ENCODE measurements at regions not wholly inside any gene's neighbourhood (a gene's known extent, or its start where the extent isn't known, plus 50 kb on each side); places are given as distances from the start of the nearest gene placed in this dataset.

DNA sequence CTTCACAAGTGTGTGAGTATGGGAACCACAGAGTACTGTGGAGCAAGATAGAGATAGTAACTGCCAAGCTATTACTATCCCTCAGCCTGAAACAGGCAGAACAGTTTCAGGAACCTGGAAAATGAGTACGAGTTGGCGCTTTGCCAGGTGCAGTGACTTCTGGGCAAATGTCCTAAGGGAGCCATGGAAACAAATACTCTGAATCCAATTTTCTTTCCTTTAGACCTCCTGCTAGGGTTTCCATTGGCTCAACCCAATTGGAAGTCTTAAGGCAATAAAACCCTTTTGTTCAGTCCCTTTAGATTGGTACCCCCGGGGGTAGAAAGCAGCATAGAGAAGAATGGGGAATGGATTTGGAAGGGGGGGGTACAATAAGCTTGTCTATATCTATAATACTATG lies 205.0 kb upstream of the EPHA7 start:
- no peaks in the 10 kb centered on the region for H3K9me3 ChIP-seq
- intact Hi-C loops (cut with DNase I; ENCODE audit: low total_unique reads), result no loop called here
- no peaks in the 10 kb centered on the region for H3K36me3 ChIP-seq
- no peak for DNase-seq
- no peak overlapping the region for H3K27ac ChIP-seq
- H3K27me3 ChIP-seq, result no peaks in the 10 kb centered on the region
- no peaks in the 10 kb centered on the region for H3K4me1 ChIP-seq
- TF ChIP-seq CTCF (IDR thresholded peaks at IDR 0.05), result no peak
- no peak overlapping the region for H3K4me3 ChIP-seq

DNA sequence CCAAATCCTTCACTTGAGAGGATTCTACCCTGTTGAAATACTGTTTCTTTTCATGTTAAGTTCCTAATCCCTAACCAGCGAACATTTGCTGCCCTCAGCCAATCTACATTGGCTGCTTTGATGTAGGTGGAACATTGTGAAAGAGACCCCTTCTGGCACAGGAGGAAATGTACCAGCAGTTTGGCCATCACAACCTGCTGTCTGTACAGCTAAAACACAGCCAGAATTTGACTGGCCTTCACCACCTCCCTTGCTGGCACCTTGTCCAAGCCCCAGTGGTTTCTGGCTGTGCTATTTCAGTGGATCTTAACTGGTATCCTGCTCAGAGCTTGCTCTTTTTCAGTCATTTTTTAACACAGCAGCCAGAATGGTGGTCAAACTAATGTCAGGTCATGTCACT lies 202.1 kb upstream of the EPHA7 start:
- Histone ChIP-seq H3K9me3 (no peaks in the 10 kb centered on the region), H3K4me1 (no peaks in the 10 kb centered on the region), H3K27ac (no peak overlapping the region), H3K36me3 (no peaks in the 10 kb centered on the region), H3K4me3 (no peak overlapping the region), H3K27me3 (no peaks in the 10 kb centered on the region)
- intact Hi-C loops (cut with DNase I; ENCODE audit: low total_unique reads), result no loop called here
- no peak for TF ChIP-seq CTCF (IDR thresholded peaks at IDR 0.05)
- DNase-seq, result no peak

DNA sequence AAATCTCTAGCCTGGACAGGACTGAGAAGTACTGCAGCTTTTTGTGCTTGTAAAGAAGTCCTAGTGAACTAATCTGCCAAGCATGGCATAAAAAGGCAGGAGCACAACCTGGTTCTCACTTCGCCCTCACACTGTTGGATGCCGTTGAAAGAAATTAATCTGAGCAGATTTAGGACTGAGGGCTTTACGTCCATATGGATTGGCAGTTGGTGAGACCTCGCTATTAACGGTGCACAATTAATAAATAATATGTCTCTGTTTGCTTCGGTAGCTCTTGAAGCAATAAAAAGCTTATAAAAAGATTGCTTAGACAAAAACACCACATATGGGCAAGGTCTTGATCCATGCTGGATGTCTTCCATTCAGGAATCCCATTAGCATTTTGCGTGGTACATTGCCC lies 185.6 kb upstream of the EPHA7 start:
- no peak for TF ChIP-seq CTCF (IDR thresholded peaks at IDR 0.05)
- no peaks in the 10 kb centered on the region for H3K27me3 ChIP-seq
- H3K27ac ChIP-seq, result no peak overlapping the region
- H3K4me1 ChIP-seq, result no peaks in the 10 kb centered on the region
- H3K36me3 ChIP-seq, result no peaks in the 10 kb centered on the region
- intact Hi-C loops (cut with DNase I; ENCODE audit: low total_unique reads), result no loop called here
- H3K9me3 ChIP-seq, result no peaks in the 10 kb centered on the region
- DNase-seq, result no peak
- no peak overlapping the region for H3K4me3 ChIP-seq

DNA sequence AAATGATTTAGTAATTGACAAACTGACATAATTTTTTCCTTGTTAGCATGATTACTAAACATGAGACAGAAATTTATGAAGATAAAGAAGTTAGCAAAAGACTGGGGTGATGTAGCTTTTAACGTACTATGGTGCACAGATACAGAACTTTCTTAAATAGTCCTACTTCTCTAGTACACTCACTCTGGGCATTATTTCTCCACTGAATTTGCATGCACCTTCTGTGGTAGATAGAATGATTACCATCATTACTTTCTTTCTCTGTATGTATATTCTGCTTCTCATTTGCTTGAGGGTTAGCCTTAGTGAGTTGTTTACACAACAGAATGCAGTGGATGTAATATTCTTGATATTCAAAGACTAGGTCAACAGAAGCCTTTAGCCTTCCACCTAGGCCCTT lies 173.1 kb upstream of the EPHA7 start:
- intact Hi-C loops (cut with DNase I; ENCODE audit: low total_unique reads), result no loop called here
- Histone ChIP-seq H3K4me3 (no peak overlapping the region), H3K9me3 (no peaks in the 10 kb centered on the region), H3K36me3 (no peaks in the 10 kb centered on the region), H3K4me1 (no peaks in the 10 kb centered on the region), H3K27ac (no peak overlapping the region), H3K27me3 (no peaks in the 10 kb centered on the region)
- no peak for TF ChIP-seq CTCF (IDR thresholded peaks at IDR 0.05)
- DNase-seq, result no peak

GRCh38 chr6:93586306-93586705 lies 166.9 kb upstream of the EPHA7 start:
- Histone ChIP-seq H3K27me3 (no peaks in the 10 kb centered on the region), H3K4me3 (no peak overlapping the region), H3K36me3 (no peaks in the 10 kb centered on the region), H3K27ac (no peak overlapping the region), H3K4me1 (no peaks in the 10 kb centered on the region), H3K9me3 (no peaks in the 10 kb centered on the region)
- no peak for TF ChIP-seq CTCF (IDR thresholded peaks at IDR 0.05)
- intact Hi-C loops (cut with DNase I; ENCODE audit: low total_unique reads), result no loop called here
- no peak for DNase-seq

- intact Hi-C loops (cut with DNase I; ENCODE audit: low total_unique reads), result no loop called here
- H3K9me3 ChIP-seq, result no peaks in the 10 kb centered on the region
- no peaks in the 10 kb centered on the region for H3K27me3 ChIP-seq
- no peak overlapping the region for H3K27ac ChIP-seq
- DNase-seq, result no peak
- H3K36me3 ChIP-seq, result no peaks in the 10 kb centered on the region
- H3K4me3 ChIP-seq, result no peak overlapping the region
- H3K4me1 ChIP-seq, result no peaks in the 10 kb centered on the region
- no peak for TF ChIP-seq CTCF (IDR thresholded peaks at IDR 0.05)
These were observed 164.9 kb upstream of the EPHA7 start for GRCh38 chr6:93584300-93584699.
